WTC11 (cell line): ENCODE measurements at regions not wholly inside any gene's neighbourhood (a gene's known extent, or its start where the extent isn't known, plus 50 kb on each side); places are given as distances from the start of the nearest gene placed in this dataset.

ENCODE experiments used
- CTCF ChIP-seq: fragments of 200-600 bp; IDR thresholded peaks from 2 replicates; pipeline ENCODE4 v1.8.0; 2022; ENCODE audit warnings: antibody characterized with exemption
- ETV6 ChIP-seq: sonication (generic); formaldehyde crosslinking; IDR thresholded peaks from 2 replicates; pipeline ENCODE4 v1.8.1; 2022; ENCODE audit warnings: mild to moderate bottlenecking, missing genetic modification reagents
- MAX ChIP-seq: sonication (generic); formaldehyde crosslinking; IDR thresholded peaks from 2 replicates; pipeline ENCODE4 v1.8.0; 2022; ENCODE audit warnings: mild to moderate bottlenecking, missing genetic modification reagents
- PRDM15 ChIP-seq: sonication (generic); formaldehyde crosslinking; IDR thresholded peaks from 2 replicates; pipeline ENCODE4 v1.8.0; 2022; ENCODE audit warnings: missing genetic modification reagents
- PREB ChIP-seq: sonication (generic); formaldehyde crosslinking; IDR thresholded peaks from 2 replicates; pipeline ENCODE4 v1.8.1; 2022; ENCODE audit warnings: mild to moderate bottlenecking, missing genetic modification reagents, moderate library complexity, borderline replicate concordance
- ZBTB21 ChIP-seq: sonication (generic); formaldehyde crosslinking; IDR thresholded peaks from 2 replicates; pipeline ENCODE4 v1.8.1; 2023; ENCODE audit warnings: mild to moderate bottlenecking, missing genetic modification reagents, borderline replicate concordance
- ZNF317 ChIP-seq: sonication (generic); formaldehyde crosslinking; IDR thresholded peaks from 2 replicates; pipeline ENCODE4 v1.8.1; 2023; ENCODE audit warnings: low read depth, mild to moderate bottlenecking, moderate library complexity, missing genetic modification reagents, borderline replicate concordance
- ZNF512 ChIP-seq: sonication (generic); formaldehyde crosslinking; IDR thresholded peaks from 2 replicates; pipeline ENCODE4 v1.8.1; 2022; ENCODE audit warnings: missing genetic modification reagents, borderline replicate concordance
- ZSCAN18 ChIP-seq: fragments of 250-450 bp; sonication (Bioruptor Pico); IDR thresholded peaks from 2 replicates; pipeline ENCODE4 v2.1.2; 2022; ENCODE audit warnings: mild to moderate bottlenecking, moderate library complexity

GRCh38 chr1:242764161-242764560 lies 239.7 kb upstream of the PLD5 start:
- TF ChIP-seq ZBTB21 (CRISPR knock-in tag), result no peak
- TF ChIP-seq CTCF, result no peak
- TF ChIP-seq ZNF512, result no peak
- no peak for TF ChIP-seq ETV6
- no peak for TF ChIP-seq MAX
- no peak for TF ChIP-seq PREB (CRISPR knock-in tag)
- TF ChIP-seq ZNF317, result no peak
- TF ChIP-seq ZSCAN18 (CRISPR knock-in tag), result no peak
- TF ChIP-seq PRDM15 (CRISPR knock-in tag), result no peak
